ENCODE measurements at regions not wholly inside any gene's neighbourhood (a gene's known extent, or its start where the extent isn't known, plus 50 kb on each side); places are given as distances from the start of the nearest gene placed in this dataset.

DNA sequence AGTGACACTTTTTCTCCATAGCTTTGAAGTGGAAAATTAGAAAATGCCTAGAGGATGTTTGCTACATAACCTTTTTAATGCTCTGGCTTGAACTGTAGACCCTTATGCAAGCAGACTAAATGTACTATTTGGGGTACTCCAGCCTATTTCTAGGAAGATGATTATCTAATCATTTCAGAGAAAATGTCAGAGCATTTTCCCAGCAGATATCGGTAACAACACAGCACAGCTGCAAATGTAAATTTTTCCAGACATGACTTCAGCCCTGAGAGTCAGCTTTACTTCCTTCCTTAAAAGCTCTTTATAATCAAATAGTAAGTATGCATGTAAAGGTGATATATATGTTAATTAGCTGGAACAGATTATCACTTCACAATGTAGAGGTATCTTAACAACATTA lies 1647.1 kb downstream of the SUCLG1 start:
- no peak for DNase-seq (ENCODE audit: low spot score)
- TF ChIP-seq, protein P1, sequence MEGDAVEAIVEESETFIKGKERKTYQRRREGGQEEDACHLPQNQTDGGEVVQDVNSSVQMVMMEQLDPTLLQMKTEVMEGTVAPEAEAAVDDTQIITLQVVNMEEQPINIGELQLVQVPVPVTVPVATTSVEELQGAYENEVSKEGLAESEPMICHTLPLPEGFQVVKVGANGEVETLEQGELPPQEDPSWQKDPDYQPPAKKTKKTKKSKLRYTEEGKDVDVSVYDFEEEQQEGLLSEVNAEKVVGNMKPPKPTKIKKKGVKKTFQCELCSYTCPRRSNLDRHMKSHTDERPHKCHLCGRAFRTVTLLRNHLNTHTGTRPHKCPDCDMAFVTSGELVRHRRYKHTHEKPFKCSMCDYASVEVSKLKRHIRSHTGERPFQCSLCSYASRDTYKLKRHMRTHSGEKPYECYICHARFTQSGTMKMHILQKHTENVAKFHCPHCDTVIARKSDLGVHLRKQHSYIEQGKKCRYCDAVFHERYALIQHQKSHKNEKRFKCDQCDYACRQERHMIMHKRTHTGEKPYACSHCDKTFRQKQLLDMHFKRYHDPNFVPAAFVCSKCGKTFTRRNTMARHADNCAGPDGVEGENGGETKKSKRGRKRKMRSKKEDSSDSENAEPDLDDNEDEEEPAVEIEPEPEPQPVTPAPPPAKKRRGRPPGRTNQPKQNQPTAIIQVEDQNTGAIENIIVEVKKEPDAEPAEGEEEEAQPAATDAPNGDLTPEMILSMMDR (IDR thresholded peaks at IDR 0.05; ENCODE audit: extremely low read depth, missing control alignments), result no peak

DNA sequence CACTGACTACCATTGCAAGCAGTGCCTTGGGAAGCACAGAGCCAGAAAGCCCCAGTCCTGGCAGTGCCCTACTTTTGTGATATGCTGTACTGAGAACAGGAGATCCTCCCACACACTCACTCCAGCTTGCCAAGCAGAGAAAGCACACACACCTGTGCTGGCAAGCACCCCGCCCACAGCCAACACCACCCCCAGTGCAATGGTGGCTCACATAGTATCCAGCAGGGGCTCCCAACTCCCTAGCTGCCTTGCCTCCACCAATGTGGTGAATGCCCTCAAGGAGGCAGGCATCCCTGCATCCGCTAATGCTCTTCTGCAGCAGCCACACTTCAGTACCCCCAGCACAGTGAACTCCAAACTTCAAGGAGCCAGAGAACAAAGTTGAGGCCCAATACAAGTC lies 1655.8 kb downstream of the SUCLG1 start:
- TF ChIP-seq, protein P1 (IDR thresholded peaks at IDR 0.05; ENCODE audit: extremely low read depth, missing control alignments), result no peak
- DNase-seq (ENCODE audit: low spot score), result no peak

DNA sequence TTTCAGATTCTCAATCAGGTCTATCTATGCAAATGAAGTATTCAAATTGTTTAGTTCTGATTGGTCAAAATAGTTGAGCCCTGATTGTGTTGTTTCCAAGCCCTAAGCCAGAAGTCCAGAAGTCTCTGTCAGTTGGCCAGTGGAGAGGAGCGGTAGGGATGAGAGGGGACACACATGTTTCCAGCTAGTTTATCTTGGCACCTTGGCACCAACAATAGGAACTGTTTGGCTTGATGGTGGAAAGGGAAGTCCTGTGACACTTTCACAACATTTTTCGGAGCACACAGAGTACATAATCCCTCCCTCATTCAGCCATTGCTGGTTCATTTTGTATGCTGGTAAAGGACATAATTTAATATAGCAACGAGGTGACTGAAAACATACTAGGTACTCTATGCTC lies 1661.6 kb downstream of the SUCLG1 start:
- no peak for DNase-seq (ENCODE audit: low spot score)
- TF ChIP-seq, protein P1 (IDR thresholded peaks at IDR 0.05; ENCODE audit: extremely low read depth, missing control alignments), result no peak

DNA sequence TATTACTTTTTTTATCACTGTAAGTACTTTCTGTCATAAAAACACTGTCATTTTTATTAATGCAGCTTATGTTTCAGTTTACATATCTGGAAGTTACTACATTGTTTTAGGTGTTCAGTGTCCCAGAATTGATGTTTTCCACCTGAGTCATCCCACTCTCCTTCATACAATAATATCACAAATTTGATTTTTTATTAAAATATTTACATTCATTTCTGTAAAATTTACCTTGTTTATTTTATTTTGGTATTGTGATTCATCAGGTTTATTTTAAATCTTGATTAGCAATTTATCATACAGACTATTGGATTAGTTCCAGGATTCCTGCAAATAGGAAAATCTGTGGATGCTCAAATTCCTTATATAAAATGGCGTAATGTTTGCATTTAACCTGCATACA lies 1662.9 kb downstream of the SUCLG1 start:
- TF ChIP-seq, protein P1 (IDR thresholded peaks at IDR 0.05; ENCODE audit: extremely low read depth, missing control alignments), result no peak
- no peak for DNase-seq (ENCODE audit: low spot score)

DNA sequence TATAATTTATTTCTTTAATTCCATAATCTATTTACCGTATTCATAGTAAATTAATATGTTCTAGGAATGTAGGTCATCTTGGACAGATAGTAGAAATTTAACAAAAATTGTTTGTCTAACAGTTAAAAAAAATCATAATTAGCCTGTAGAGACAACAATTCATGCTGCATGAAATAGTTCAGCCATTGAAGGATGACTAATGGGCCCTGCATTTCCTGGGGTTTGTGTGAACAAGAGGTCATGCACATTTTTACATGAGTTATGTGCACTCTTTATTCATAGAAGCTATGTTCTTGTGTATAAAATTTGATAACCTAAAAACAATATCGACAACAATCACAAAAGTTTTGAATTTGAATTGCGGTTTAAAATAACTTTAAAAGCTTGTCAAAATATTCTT lies 1663.6 kb downstream of the SUCLG1 start:
- TF ChIP-seq, protein P1 (IDR thresholded peaks at IDR 0.05; ENCODE audit: extremely low read depth, missing control alignments), result no peak
- no peak for DNase-seq (ENCODE audit: low spot score)

DNA sequence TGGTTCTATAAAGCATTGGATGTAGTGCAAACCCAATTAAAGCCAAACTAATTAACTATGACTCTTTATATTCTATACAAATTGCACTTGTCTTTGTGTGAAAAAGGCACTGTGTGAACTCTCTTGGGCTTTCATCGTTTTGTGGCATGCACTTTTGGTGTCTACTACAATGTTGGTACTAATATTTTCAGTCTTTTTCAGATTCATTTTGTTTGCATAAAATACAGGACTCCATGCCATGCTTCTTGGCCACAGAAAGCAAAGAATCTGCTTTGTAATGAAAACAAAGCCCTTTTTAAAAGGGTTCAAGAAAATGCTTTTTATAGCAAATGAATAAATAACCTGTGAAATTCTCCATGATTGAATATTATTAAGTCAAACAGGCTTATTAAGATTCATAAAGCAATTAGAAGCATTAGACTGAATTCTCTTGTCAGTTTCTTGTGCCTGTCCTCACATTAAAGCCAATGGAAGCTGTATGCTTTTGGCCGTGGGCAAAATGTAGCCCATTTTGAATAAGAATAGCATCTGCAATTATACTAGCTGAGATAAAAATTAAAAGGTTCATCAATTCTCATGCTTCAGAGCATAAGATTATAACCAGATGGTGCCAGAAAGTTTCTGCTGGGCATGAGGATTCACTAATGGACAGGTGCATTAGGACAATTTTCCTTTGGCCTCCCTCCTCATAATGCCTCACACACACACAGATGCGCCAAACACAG lies 1665.2 kb downstream of the SUCLG1 start:
- TF ChIP-seq, protein P1 (IDR thresholded peaks at IDR 0.05; ENCODE audit: extremely low read depth, missing control alignments), result no peak
- no peak for DNase-seq (ENCODE audit: low spot score)

DNA sequence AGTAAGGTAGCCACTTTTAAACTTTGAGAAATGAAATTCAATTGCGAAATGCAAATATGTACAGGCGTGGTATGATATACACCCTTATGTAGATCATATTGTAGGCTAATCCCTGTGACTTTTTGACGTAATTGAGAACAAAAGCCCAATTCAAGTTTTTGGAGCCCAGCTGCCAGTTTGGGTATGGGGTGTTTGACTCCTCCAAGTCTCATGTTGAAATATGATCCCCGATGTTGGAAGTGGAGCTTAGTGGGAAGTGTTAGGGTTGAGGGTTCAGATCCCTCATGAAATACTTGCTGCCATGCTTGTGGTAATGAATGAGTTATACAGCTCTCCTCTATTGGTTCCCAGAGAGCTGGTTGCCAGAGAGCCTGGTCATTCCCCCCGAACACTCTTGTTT lies 1666.8 kb downstream of the SUCLG1 start:
- no peak for DNase-seq (ENCODE audit: low spot score)
- TF ChIP-seq, protein P1 (IDR thresholded peaks at IDR 0.05; ENCODE audit: extremely low read depth, missing control alignments), result no peak

All from GM20000 (cell line).